Memory B cell (primary cell): ENCODE measurements at regions not wholly inside any gene's neighbourhood (a gene's known extent, or its start where the extent isn't known, plus 50 kb on each side); places are given as distances from the start of the nearest gene placed in this dataset.
"Not testable (repeated sequence)": the region's sequence is repeated elsewhere in the genome, so short reads cannot be mapped to it uniquely, and the experiment has no call there.

Source experiments
- ATAC-seq: fragments of 150-1000 bp; cut with Tn5 transposase; 2 replicates; pipeline ENCODE4 v1.10.0; 2021; ENCODE audit warnings: low read depth, mild to moderate bottlenecking, moderate library complexity
- DNase-seq, 2 donors: peaks; one replicate each; pipeline ENCODE4 v3.0.0; 2022; ENCODE audit warnings: low spot score in 2 of 2
- H3K27ac Mint-ChIP-seq: one replicate; pipeline ENCODE4 v1.8.0; 2022; ENCODE audit warnings: mild to moderate bottlenecking, moderate library complexity, mixed read lengths
- H3K27me3 Mint-ChIP-seq: one replicate; pipeline ENCODE4 v1.8.0; 2022; ENCODE audit warnings: mixed read lengths
- H3K36me3 Mint-ChIP-seq: one replicate; pipeline ENCODE4 v1.8.0; 2022; ENCODE audit warnings: mild to moderate bottlenecking, mixed read lengths
- H3K4me1 Mint-ChIP-seq: one replicate; pipeline ENCODE4 v1.8.0; 2022; ENCODE audit warnings: mixed read lengths
- H3K4me3 Mint-ChIP-seq: one replicate; pipeline ENCODE4 v1.8.0; 2022; ENCODE audit warnings: mild to moderate bottlenecking, moderate library complexity, mixed read lengths
- H3K9me3 Mint-ChIP-seq: one replicate; pipeline ENCODE4 v1.8.0; 2022; ENCODE audit warnings: mixed read lengths

DNA sequence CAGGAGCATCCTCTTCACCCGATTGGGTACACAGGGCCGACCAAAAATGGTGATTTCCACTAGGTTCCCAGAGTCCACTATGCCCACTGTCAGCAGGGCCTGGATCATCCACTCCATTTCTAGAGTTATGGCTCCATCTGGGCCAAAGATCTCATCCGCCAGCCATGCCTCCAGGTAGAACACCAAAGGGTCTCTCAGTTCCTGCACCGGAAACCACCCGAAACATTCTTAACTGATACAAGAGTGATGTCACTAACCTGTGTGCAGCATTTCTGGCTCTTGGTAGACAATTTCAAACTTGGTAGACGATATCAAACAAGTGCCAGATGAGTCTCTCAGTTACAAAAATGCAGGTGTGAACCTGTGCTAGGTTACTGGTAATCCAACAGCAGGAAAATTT, 306.1 kb downstream of the BCOR start:
- H3K36me3 Mint-ChIP-seq, result no peaks in the 10 kb centered on the region
- H3K27ac Mint-ChIP-seq, result no peak overlapping the region
- DNase-seq, result no peak
- no peaks in the 10 kb centered on the region for H3K4me1 Mint-ChIP-seq
- no peak overlapping the region for H3K4me3 Mint-ChIP-seq
- no peak for ATAC-seq
- no peaks in the 10 kb centered on the region for H3K9me3 Mint-ChIP-seq
- H3K27me3 Mint-ChIP-seq, result peaks cover 1% of the 10 kb centered on the region

DNA sequence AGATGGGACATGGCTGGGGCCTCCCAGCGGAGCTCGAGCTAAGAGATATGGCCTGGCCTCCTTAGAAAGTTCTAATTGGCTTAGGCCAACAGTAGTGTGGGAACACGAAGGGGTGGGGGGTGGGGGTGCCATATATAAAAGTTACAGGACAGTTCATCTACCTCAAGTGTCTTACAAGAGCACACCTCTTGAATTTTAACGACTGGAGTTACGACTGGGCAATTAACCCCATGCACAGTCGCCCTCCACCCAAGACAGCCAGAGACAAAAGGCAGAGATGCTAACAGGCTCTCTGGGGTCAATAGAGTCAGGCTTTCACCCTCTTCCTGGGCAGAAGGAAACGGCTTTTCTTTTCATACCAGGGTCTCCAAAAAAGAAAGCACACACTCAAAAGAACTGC, 302.2 kb downstream of the BCOR start:
- no peaks in the 10 kb centered on the region for H3K9me3 Mint-ChIP-seq
- ATAC-seq, result no peak
- no peak for DNase-seq
- no peak overlapping the region for H3K4me3 Mint-ChIP-seq
- H3K4me1 Mint-ChIP-seq, result no peaks in the 10 kb centered on the region
- no peaks in the 10 kb centered on the region for H3K27me3 Mint-ChIP-seq
- no peak overlapping the region for H3K27ac Mint-ChIP-seq
- H3K36me3 Mint-ChIP-seq, result no peaks in the 10 kb centered on the region

DNA sequence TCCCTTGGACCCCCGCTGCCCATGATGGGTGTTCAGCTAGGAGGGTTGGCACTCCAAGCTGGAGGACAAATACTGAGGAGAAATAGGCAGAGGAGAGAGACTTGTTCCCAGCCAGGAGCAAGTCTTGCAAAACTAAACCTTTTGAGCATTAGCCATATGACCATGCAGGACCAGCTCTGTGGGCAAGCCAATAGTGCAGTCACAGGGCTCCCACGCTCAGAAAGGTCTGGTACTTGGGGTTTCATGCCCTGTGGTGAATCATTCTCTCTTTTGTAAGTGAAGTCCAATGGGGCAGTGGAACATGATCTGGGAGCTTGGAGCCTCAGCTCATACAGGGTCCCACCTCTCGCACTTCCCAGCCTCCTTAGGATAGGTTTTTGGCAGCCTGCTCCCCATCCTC, 300.9 kb downstream of the BCOR start:
- no peak for ATAC-seq
- Mint-ChIP-seq H3K4me3 (no peak overlapping the region), H3K4me1 (no peaks in the 10 kb centered on the region), H3K27ac (no peak overlapping the region), H3K36me3 (no peaks in the 10 kb centered on the region), H3K27me3 (no peaks in the 10 kb centered on the region), H3K9me3 (no peaks in the 10 kb centered on the region)
- DNase-seq, result no peak

DNA sequence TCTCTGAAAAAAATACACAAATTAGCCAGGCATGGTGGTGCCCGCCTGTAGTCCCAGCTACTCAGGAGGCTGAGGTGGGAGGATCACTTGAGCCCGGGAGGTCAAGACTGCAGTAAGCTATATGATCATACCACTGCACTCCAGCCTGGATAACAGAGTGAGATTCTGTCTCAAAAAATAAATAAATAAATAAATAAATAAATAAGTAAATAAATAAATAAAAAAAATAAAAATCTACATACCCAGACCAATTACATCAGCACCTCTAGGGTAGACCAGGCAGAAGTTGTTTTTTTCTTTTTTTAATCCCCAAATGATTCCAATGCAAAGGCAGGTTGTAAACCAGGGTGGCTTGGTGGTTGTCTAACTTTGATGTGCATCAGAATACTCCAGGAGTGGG, 299.3 kb downstream of the BCOR start:
- H3K27ac Mint-ChIP-seq, H3K27me3 Mint-ChIP-seq, H3K9me3 Mint-ChIP-seq, DNase-seq, ATAC-seq, H3K4me1 Mint-ChIP-seq, H3K36me3 Mint-ChIP-seq, H3K4me3 Mint-ChIP-seq: not testable (repeated sequence)

DNA sequence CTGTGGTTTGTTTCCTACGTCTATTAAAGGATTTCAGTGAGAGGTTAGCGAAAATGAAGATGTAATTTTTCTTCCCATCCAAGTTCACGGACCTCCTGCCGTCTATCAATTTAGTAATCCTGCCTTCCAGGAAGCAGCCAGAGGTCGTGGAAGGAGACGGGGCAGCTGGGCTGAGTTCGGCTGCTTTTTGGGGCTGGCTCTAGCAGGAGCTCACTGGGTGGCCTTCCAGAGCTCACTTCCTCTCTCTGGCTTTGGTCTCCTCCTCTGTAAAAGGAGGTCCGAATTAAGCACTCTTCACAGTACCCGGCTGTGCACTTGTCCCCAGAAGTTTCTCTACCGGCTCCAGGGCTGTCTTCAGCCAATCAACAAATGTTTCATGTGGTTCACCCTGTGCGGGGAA, 295.4 kb downstream of the BCOR start:
- peaks cover 2% of the 10 kb centered on the region for H3K9me3 Mint-ChIP-seq
- ATAC-seq (no peak), DNase-seq (no peak)
- H3K36me3 Mint-ChIP-seq, result no peaks in the 10 kb centered on the region
- no peak overlapping the region for H3K4me3 Mint-ChIP-seq
- peaks cover 5% of the 10 kb centered on the region for H3K27me3 Mint-ChIP-seq
- peaks cover 2% of the 10 kb centered on the region for H3K4me1 Mint-ChIP-seq
- no peak overlapping the region for H3K27ac Mint-ChIP-seq

DNA sequence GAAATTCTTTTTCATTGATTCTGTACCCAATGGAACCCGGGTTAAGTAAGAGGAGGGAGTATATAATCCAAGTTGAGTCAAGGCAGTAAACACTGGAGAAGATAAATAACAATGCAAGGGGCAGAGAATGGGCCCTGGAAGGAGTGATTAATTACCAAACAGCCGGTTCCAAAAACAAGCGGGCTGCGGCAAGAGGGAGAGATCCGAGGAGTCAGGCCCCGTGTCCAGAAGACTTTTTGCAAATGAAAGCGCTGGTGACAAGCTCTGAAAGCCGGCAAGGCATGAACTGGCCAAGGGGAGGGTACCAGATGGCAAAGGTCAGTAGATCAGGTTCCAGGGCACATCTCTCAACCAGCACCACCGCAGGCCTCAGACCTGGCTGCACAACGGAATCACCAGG, 294.9 kb downstream of the BCOR start:
- H3K4me3 Mint-ChIP-seq, result no peak overlapping the region
- no peak for ATAC-seq
- H3K4me1 Mint-ChIP-seq, result peaks cover 2% of the 10 kb centered on the region
- DNase-seq, result no peak
- H3K27ac Mint-ChIP-seq, result no peak overlapping the region
- peaks cover 2% of the 10 kb centered on the region for H3K9me3 Mint-ChIP-seq
- H3K27me3 Mint-ChIP-seq, result peaks cover 5% of the 10 kb centered on the region
- H3K36me3 Mint-ChIP-seq, result no peaks in the 10 kb centered on the region

DNA sequence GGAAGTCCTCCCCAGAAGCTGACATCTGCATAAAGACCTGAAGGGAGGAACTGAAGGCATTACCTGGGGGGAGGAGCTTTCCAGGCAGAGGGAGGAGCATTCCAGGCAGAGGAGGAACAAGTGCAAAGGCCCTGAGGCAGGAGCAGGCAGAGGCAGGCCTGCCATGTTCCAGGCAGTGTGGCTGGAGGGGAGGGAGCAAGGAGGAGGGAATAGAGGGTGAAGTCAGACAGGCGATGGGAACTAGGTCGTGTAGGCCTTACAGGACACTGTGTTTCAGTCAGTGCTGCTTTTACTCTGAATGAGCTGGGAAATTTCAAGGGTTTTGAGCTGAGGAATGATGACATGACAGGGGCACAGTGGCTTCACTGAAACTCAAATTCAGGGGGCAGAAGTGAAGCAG, 292.7 kb downstream of the BCOR start:
- Mint-ChIP-seq H3K4me3 (no peak overlapping the region), H3K27me3 (peaks cover 6% of the 10 kb centered on the region), H3K4me1 (peaks cover 2% of the 10 kb centered on the region), H3K27ac (no peak overlapping the region), H3K9me3 (peaks cover 2% of the 10 kb centered on the region), H3K36me3 (no peaks in the 10 kb centered on the region)
- ATAC-seq (no peak), DNase-seq (no peak)

DNA sequence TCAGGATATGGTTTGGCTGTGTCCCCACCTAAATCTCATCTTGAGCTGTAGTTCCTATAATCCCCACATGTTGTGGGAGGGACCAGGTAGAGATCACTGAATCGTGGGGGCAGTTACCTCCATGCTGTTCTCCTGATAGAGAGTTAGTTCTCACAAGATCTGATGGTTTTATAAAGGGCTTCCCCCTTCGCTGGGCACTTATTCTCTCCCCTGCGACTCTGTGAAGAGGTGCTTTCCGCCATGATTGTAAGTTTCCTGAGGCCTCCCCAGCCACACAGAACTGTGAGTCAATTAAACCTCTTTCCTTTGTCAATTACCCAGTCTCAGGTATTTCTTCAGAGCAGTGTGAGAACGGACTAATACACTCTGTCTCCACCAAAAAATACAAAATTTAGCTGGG, 291.9 kb downstream of the BCOR start:
- Mint-ChIP-seq H3K4me1 (peaks cover 2% of the 10 kb centered on the region), H3K27ac (no peak overlapping the region), H3K4me3 (no peak overlapping the region), H3K9me3 (peaks cover 2% of the 10 kb centered on the region), H3K27me3 (peaks cover 10% of the 10 kb centered on the region), H3K36me3 (no peaks in the 10 kb centered on the region)
- ATAC-seq (no peak), DNase-seq (no peak)

DNA sequence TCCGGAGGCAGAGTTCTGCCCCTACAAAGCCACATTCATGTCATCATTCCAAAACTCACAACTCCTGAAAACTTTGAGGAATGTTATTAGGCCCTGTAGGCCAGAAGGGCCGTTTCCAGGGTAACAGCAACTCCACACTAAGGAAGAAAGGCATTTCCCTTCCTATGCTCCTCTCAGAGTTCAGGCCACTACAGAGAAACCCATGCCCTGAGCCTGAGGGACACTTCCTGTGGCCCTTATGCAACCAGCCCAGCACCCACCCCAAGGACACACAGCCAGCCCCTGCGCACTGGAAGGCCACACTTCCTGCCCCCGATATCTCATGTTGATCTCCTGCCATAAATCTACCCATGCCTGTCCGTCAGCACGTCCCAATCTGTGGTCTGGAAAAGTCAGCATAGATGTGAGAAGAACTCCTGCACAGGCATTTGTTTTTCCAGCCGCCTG, 289.3 kb downstream of the BCOR start:
- Mint-ChIP-seq H3K9me3 (peaks cover 2% of the 10 kb centered on the region), H3K4me3 (no peak overlapping the region), H3K27me3 (peaks cover 16% of the 10 kb centered on the region), H3K4me1 (peaks cover 2% of the 10 kb centered on the region), H3K27ac (no peak overlapping the region), H3K36me3 (no peaks in the 10 kb centered on the region)
- no peak for DNase-seq
- ATAC-seq, result no peak

DNA sequence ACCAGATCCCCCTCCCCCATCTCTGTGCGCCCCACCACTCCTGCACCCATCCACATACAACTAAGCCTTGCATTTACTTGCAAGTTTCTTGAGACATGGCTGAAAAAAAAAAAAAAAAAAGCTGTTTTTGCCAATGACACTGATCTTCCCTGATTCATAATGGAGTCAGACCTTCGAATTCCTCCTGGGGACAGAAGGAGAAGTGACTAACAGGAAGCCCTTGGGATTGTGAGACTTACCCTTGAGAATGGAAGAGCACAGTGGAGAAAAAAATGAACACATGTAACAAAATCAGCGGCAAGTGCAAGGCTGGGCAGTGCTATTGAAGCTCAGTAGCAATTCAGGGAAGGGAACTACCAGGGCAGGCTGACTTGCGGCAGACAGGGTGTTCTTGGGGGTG, 288.4 kb downstream of the BCOR start:
- H3K27me3 Mint-ChIP-seq, result peaks cover 21% of the 10 kb centered on the region
- DNase-seq, result no peak
- peaks cover 2% of the 10 kb centered on the region for H3K9me3 Mint-ChIP-seq
- no peak for ATAC-seq
- H3K36me3 Mint-ChIP-seq, result no peaks in the 10 kb centered on the region
- H3K4me1 Mint-ChIP-seq, result peaks cover 4% of the 10 kb centered on the region
- H3K4me3 Mint-ChIP-seq, result no peak overlapping the region
- H3K27ac Mint-ChIP-seq, result no peak overlapping the region

DNA sequence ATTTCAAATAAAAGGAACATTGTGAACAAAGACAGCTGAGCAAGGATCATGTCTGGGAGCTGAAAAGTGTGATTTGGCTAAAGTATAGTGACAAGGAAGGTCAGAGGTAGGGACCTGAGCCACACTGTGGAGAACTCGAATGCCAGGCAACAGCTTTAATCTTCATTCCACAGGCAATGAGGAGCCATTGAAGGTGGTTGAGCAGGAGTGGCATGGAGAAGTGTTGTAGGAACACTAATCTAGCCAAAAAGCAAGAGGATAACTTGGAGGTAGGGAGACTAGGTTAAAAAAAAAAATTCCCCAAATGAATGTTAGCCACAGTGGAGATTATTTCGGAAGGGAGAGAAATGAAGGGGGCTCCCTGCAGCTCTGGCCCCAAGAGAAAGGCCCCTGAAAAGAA, 286.9 kb downstream of the BCOR start:
- peaks cover 16% of the 10 kb centered on the region for H3K27me3 Mint-ChIP-seq
- DNase-seq, result no peak
- ATAC-seq, result no peak
- no peaks in the 10 kb centered on the region for H3K36me3 Mint-ChIP-seq
- no peak overlapping the region for H3K4me3 Mint-ChIP-seq
- H3K4me1 Mint-ChIP-seq, result peaks cover 2% of the 10 kb centered on the region
- H3K9me3 Mint-ChIP-seq, result no peaks in the 10 kb centered on the region
- H3K27ac Mint-ChIP-seq, result no peak overlapping the region

DNA sequence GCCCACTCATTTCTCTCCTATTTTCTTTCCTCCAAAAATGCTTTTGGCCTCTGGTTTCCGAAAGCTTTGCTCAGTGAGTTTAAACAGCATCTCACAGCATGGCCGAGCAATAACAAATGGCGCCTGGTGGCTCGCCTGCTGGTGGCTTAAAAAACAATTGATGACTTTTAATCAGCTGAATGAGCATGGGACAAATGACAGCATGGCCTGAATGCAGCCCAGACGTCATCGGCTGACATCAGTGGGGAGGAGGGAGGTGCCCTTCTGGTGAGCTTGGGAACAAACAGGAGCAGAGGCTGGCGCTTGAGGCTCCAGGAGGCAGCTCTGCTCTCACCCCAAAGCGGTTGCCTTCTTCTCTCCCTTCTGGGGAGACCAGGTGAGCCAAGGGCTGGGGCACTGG, 286.4 kb downstream of the BCOR start:
- Mint-ChIP-seq H3K36me3 (no peaks in the 10 kb centered on the region), H3K4me3 (no peak overlapping the region), H3K4me1 (peaks cover 2% of the 10 kb centered on the region), H3K9me3 (no peaks in the 10 kb centered on the region), H3K27ac (no peak overlapping the region), H3K27me3 (peaks cover 16% of the 10 kb centered on the region)
- no peak for ATAC-seq
- no peak for DNase-seq

DNA sequence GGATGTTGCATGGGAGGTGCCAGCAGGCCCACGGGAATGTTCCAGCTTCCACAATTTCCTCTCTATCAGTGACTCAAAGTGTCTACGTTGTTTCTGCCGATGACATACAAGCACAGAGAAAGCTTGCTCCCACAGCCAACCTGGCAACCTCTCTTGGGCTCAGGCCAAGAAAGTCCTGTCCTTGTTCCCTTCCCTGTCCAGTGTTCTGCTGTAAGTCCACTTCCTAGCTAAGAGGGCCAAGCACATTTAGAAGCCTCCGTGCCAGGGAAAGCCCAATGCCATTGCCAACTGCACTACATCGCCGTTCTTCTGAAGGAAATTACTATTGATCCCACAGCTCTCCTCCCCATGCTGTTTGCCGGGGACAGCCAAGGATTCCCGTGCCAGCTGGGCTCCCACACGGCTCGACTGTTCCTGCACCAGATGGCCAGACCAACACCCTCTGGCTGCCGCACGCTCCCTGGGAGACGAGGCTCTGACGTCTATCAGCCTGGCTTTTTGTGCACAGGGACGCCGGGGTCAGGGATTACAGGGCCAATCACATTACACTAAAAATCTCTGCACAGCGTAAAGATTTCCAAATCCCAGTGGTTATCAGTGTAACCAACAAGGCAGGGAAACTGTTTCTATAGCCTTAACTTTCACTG, 284.0 kb downstream of the BCOR start:
- no peaks in the 10 kb centered on the region for H3K36me3 Mint-ChIP-seq
- no peak for ATAC-seq
- H3K9me3 Mint-ChIP-seq, result no peaks in the 10 kb centered on the region
- no peak for DNase-seq
- H3K4me3 Mint-ChIP-seq, result no peak overlapping the region
- H3K27me3 Mint-ChIP-seq, result peaks cover 24% of the 10 kb centered on the region
- H3K4me1 Mint-ChIP-seq, result peaks cover 2% of the 10 kb centered on the region
- no peak overlapping the region for H3K27ac Mint-ChIP-seq

DNA sequence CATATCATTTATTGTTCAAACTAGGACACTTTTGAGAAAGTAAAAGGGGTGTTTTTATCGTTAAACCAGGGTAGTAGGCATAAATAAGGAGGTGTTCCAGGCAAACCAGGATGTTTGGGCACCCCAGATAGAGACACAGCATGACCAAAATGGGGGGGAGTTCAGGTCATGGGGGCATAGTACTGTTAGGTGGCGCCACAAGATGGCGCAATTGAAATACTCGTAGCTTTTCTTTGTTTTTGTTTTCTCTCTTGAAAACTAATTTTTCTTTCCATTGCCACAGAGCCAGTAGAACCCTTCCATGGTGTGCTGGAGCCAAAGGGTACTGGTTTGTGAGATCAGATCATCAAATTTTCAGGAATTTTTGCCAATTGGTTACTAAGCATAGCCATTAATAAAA, 283.4 kb downstream of the BCOR start:
- no peak for DNase-seq
- Mint-ChIP-seq H3K36me3 (no peaks in the 10 kb centered on the region), H3K27ac (no peak overlapping the region), H3K4me3 (no peak overlapping the region), H3K27me3 (peaks cover 23% of the 10 kb centered on the region), H3K9me3 (no peaks in the 10 kb centered on the region), H3K4me1 (peaks cover 2% of the 10 kb centered on the region)
- peak; percentile 43 for ATAC-seq

DNA sequence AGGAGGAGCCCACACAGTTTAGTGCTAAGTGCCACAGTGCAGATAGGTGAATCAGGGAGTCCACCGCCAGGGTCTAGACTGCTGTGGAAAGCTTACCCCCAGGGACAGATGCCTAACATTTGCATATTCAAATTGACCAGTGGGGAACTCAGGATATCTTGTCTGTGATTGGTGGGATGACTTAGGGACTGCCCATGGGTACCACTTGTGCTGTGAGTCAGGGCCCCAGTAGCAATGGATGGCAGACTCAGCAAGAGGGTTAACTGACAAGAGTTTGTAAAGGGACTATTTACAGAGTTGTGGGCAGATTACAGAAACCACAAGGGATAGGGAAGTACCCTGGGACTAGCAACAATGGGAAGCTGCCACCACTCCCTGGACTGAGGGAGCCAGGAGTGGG, 282.1 kb downstream of the BCOR start:
- ATAC-seq (peak; percentile 49), DNase-seq (no peak)
- H3K36me3 Mint-ChIP-seq, result no peaks in the 10 kb centered on the region
- no peak overlapping the region for H3K4me3 Mint-ChIP-seq
- no peak overlapping the region for H3K27ac Mint-ChIP-seq
- H3K27me3 Mint-ChIP-seq, result peaks cover 21% of the 10 kb centered on the region
- no peaks in the 10 kb centered on the region for H3K9me3 Mint-ChIP-seq
- H3K4me1 Mint-ChIP-seq, result peaks cover 2% of the 10 kb centered on the region
